Trophoblast cell (in vitro differentiated cells and primary cell): ENCODE measurements at regions not wholly inside any gene's neighbourhood (a gene's known extent, or its start where the extent isn't known, plus 50 kb on each side); places are given as distances from the start of the nearest gene placed in this dataset.

Experiments
- DNase-seq, 2 donors: peaks; one replicate each; pipeline ENCODE4 v3.0.0-alpha.2; 2016
- H2AFZ ChIP-seq: 2 replicates; pipeline ENCODE4 v1.6.1; 2013; ENCODE audit warnings: low read length, moderate library complexity, mild to moderate bottlenecking; ENCODE audit not compliant: insufficient read depth, poor library complexity
- H2AK5ac ChIP-seq: 2 replicates; pipeline ENCODE4 v1.6.1; 2013; ENCODE audit warnings: mild to moderate bottlenecking, low read length
- H2BK120ac ChIP-seq: 2 replicates; pipeline ENCODE4 v1.6.1; 2013; ENCODE audit warnings: low read length, mild to moderate bottlenecking, moderate library complexity; ENCODE audit not compliant: insufficient read depth, poor library complexity
- H2BK12ac ChIP-seq: 2 replicates; pipeline ENCODE4 v1.6.1; 2013; ENCODE audit warnings: mild to moderate bottlenecking, low read length, moderate library complexity
- H2BK5ac ChIP-seq: 2 replicates; pipeline ENCODE4 v1.6.1; 2013; ENCODE audit warnings: low read length, low read depth, moderate library complexity, mild to moderate bottlenecking; ENCODE audit not compliant: poor library complexity
- H3K14ac ChIP-seq: 2 replicates; pipeline ENCODE4 v1.6.1; 2013; ENCODE audit warnings: mild to moderate bottlenecking, low read length
- H3K18ac ChIP-seq: 2 replicates; pipeline ENCODE4 v1.6.1; 2013; ENCODE audit warnings: mild to moderate bottlenecking, low read length
- H3K23ac ChIP-seq: 2 replicates; pipeline ENCODE4 v1.6.1; 2013; ENCODE audit warnings: low read length
- H3K27ac ChIP-seq: 2 replicates; pipeline ENCODE4 v1.5.1; 2013; ENCODE audit warnings: low read depth, mild to moderate bottlenecking, inconsistent platforms, low read length, moderate library complexity
- H3K27me3 ChIP-seq: 2 replicates; pipeline ENCODE4 v1.6.1; 2013; ENCODE audit warnings: inconsistent platforms, mild to moderate bottlenecking, low read length, moderate library complexity; ENCODE audit not compliant: insufficient read depth
- H3K36me3 ChIP-seq, 2 experiments: 1 replicate in 1 of 2; 2 replicates in 1 of 2; pipeline ENCODE4 v1.6.1; 2013; ENCODE audit warnings: low read length in 2 of 2, mild to moderate bottlenecking in 2 of 2, moderate library complexity in 1 of 2; ENCODE audit not compliant: insufficient read depth in 2 of 2, control insufficient read depth in 1 of 2
- H3K4ac ChIP-seq: 2 replicates; pipeline ENCODE4 v1.6.1; 2013; ENCODE audit warnings: low read depth, mild to moderate bottlenecking, low read length, moderate library complexity
- H3K4me1 ChIP-seq, 2 experiments: 1 replicate in 1 of 2; 2 replicates in 1 of 2; pipeline ENCODE4 v1.6.1; 2013; ENCODE audit warnings: low read length in 2 of 2, mild to moderate bottlenecking in 2 of 2, moderate library complexity in 1 of 2; ENCODE audit not compliant: insufficient read depth in 2 of 2, control insufficient read depth in 1 of 2
- H3K4me2 ChIP-seq: 2 replicates; pipeline ENCODE4 v1.6.1; 2013; ENCODE audit warnings: inconsistent platforms, mild to moderate bottlenecking, low read length, moderate library complexity
- H3K4me3 ChIP-seq: 2 replicates; pipeline ENCODE4 v1.5.1; 2013; ENCODE audit warnings: mild to moderate bottlenecking, low read depth, low read length, inconsistent platforms
- H3K79me1 ChIP-seq: one replicate; pipeline ENCODE4 v1.6.1; 2013; ENCODE audit warnings: low read length
- H3K79me2 ChIP-seq: 2 replicates; pipeline ENCODE4 v1.6.1; 2013; ENCODE audit warnings: low read length, mild to moderate bottlenecking; ENCODE audit not compliant: control insufficient read depth, insufficient read depth, poor library complexity
- H3K9ac ChIP-seq: 2 replicates; pipeline ENCODE4 v1.6.1; 2013; ENCODE audit warnings: mild to moderate bottlenecking, low read length
- H3K9me3 ChIP-seq: 2 replicates; pipeline ENCODE4 v1.6.1; 2013; ENCODE audit warnings: low read depth, mild to moderate bottlenecking, control low read depth, inconsistent platforms, low read length; ENCODE audit not compliant: insufficient read depth
- H4K12ac ChIP-seq: 2 replicates; pipeline ENCODE4 v1.6.1; 2013; ENCODE audit warnings: low read depth, mild to moderate bottlenecking, low read length, moderate library complexity
- H4K8ac ChIP-seq: 2 replicates; pipeline ENCODE4 v1.6.1; 2013; ENCODE audit warnings: low read depth, mild to moderate bottlenecking, low read length, moderate library complexity
- H4K91ac ChIP-seq: one replicate; pipeline ENCODE4 v1.6.1; 2013; ENCODE audit warnings: low read depth, mild to moderate bottlenecking, low read length, moderate library complexity
- WGBS: extraction: QIAGEN DNeasy Blood & Tissue Kit; methylation state at CpG from one replicate; pipeline ENCODE4 v1.1.7; 2013; ENCODE audit warnings: missing lambda C conversion rate; ENCODE audit not compliant: insufficient read length, insufficient coverage; ENCODE audit errors: extremely low coverage; 5-methylcytosine and 5-hydroxymethylcytosine counted together

DNA sequence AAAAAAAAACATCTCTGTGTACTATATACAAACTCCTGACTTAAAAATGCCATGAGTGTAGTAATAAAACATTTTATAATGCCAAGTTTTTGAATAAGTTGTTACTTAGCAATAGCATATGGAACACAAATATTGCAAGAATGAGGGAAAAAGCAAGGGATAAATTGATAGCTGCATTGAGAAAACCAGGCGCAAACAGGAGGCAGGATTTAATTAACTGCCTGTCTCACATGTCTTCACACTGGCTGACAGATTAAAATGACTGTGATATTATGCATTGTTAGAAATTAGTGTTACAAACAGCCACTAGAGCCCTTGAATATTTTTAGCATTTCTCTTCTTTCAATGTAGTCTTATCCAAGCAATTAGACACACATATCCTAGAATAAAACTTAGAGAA is 1817.5 kb upstream of the NUDT12 start:
- Histone ChIP-seq H4K91ac (no peak overlapping the region), H3K27me3 (no peaks in the 10 kb centered on the region), H4K12ac (no peak overlapping the region), H3K36me3 (no peaks in the 10 kb centered on the region), H3K4ac (no peak overlapping the region), H3K79me1 (no peaks in the 10 kb centered on the region), H2AK5ac (no peak overlapping the region), H2BK12ac (no peak overlapping the region), H3K4me3 (no peak overlapping the region), H3K9me3 (no peaks in the 10 kb centered on the region), H3K4me1 (no peaks in the 10 kb centered on the region), H3K27ac (no peak overlapping the region), H3K79me2 (no peaks in the 10 kb centered on the region), H2AFZ (no peak overlapping the region), H3K9ac (no peak overlapping the region), H3K14ac (no peak overlapping the region), H2BK120ac (no peak overlapping the region), H4K8ac (no peak overlapping the region), H3K18ac (no peak overlapping the region), H3K4me2 (no peak overlapping the region), H3K23ac (no peak overlapping the region), H2BK5ac (no peak overlapping the region)
- no CpG with 5 or more reads among the region's 1 CpG for WGBS
- no peak for DNase-seq

- Histone ChIP-seq H3K14ac (no peak overlapping the region), H4K12ac (no peak overlapping the region), H3K4ac (no peak overlapping the region), H3K23ac (no peak overlapping the region), H3K4me1 (no peaks in the 10 kb centered on the region), H3K36me3 (no peaks in the 10 kb centered on the region), H3K18ac (no peak overlapping the region), H2BK12ac (no peak overlapping the region), H4K8ac (no peak overlapping the region), H4K91ac (no peak overlapping the region), H2BK120ac (no peak overlapping the region), H3K4me2 (no peak overlapping the region), H2AFZ (no peak overlapping the region), H3K4me3 (no peak overlapping the region), H3K79me2 (no peaks in the 10 kb centered on the region), H2AK5ac (no peak overlapping the region), H2BK5ac (no peak overlapping the region), H3K79me1 (no peaks in the 10 kb centered on the region), H3K9me3 (no peaks in the 10 kb centered on the region), H3K27me3 (no peaks in the 10 kb centered on the region), H3K27ac (no peak overlapping the region), H3K9ac (no peak overlapping the region)
- no CpG with 5 or more reads among the region's 2 CpGs for WGBS
- no peak for DNase-seq
These were observed 1808.6 kb upstream of the NUDT12 start for GRCh38 chr5:105371169-105371568.

GRCh38 chr5:105350486-105351140 is 1788.0 kb upstream of the NUDT12 start:
- no peak overlapping the region for H4K91ac ChIP-seq
- H2BK5ac ChIP-seq: no peak overlapping the region
- no peak overlapping the region for H4K8ac ChIP-seq
- H3K36me3 ChIP-seq: no peaks in the 10 kb centered on the region
- peak; percentile 3 to 32 for DNase-seq
- no peak overlapping the region for H3K4me3 ChIP-seq
- H3K23ac ChIP-seq: no peak overlapping the region
- H2AK5ac ChIP-seq: no peak overlapping the region
- WGBS: no CpG with 5 or more reads among the region's 5 CpGs
- H3K14ac ChIP-seq: no peak overlapping the region
- H3K4me1 ChIP-seq: peaks cover 0 to 4% of the 10 kb centered on the region in 2 experiments
- H3K9ac ChIP-seq: no peak overlapping the region
- no peak overlapping the region for H4K12ac ChIP-seq
- H2AFZ ChIP-seq: no peak overlapping the region
- no peak overlapping the region for H3K4ac ChIP-seq
- H3K27ac ChIP-seq: no peak overlapping the region
- H2BK120ac ChIP-seq: no peak overlapping the region
- H3K27me3 ChIP-seq: no peaks in the 10 kb centered on the region
- no peak overlapping the region for H2BK12ac ChIP-seq
- H3K79me2 ChIP-seq: no peaks in the 10 kb centered on the region
- no peaks in the 10 kb centered on the region for H3K79me1 ChIP-seq
- no peak overlapping the region for H3K18ac ChIP-seq
- no peak overlapping the region for H3K4me2 ChIP-seq
- no peaks in the 10 kb centered on the region for H3K9me3 ChIP-seq

- H2BK5ac ChIP-seq: no peak overlapping the region
- no peak overlapping the region for H4K91ac ChIP-seq
- H3K79me2 ChIP-seq: no peaks in the 10 kb centered on the region
- H3K4ac ChIP-seq: no peak overlapping the region
- H3K27me3 ChIP-seq: no peaks in the 10 kb centered on the region
- 100% methylated on average over 2 of the region's 3 CpGs for WGBS
- no peaks in the 10 kb centered on the region for H3K9me3 ChIP-seq
- H2AK5ac ChIP-seq: no peak overlapping the region
- H3K23ac ChIP-seq: no peak overlapping the region
- no peak overlapping the region for H3K18ac ChIP-seq
- H4K12ac ChIP-seq: no peak overlapping the region
- H2BK120ac ChIP-seq: no peak overlapping the region
- H3K36me3 ChIP-seq: no peaks in the 10 kb centered on the region
- no peak overlapping the region for H3K4me3 ChIP-seq
- H3K27ac ChIP-seq: no peak overlapping the region
- no peak overlapping the region for H2AFZ ChIP-seq
- H2BK12ac ChIP-seq: no peak overlapping the region
- H3K4me2 ChIP-seq: no peak overlapping the region
- no peak overlapping the region for H4K8ac ChIP-seq
- H3K14ac ChIP-seq: no peak overlapping the region
- no peaks in the 10 kb centered on the region for H3K4me1 ChIP-seq
- H3K79me1 ChIP-seq: no peaks in the 10 kb centered on the region
- H3K9ac ChIP-seq: no peak overlapping the region
- no peak for DNase-seq
These were observed 1769.0 kb upstream of the NUDT12 start for GRCh38 chr5:105331558-105331957.
